Panc1 (cell line): ENCODE measurements at regions not wholly inside any gene's neighbourhood (a gene's known extent, or its start where the extent isn't known, plus 50 kb on each side); places are given as distances from the start of the nearest gene placed in this dataset.

ENCODE experiments used
- POLR2AphosphoS5 ChIP-seq: IDR thresholded peaks from 2 replicates; pipeline ENCODE4 v1.6.1; 2012; ENCODE audit warnings: mild to moderate bottlenecking, low read depth, low read length, moderate library complexity
- TCF7L2 ChIP-seq: IDR thresholded peaks from 2 replicates; pipeline ENCODE4 v1.6.1; 2011; ENCODE audit warnings: mild to moderate bottlenecking, low read depth, low read length, inconsistent platforms
- TF ChIP-seq, protein P1 (sequence below): fragments of 450-650 bp; IDR thresholded peaks from 2 replicates; pipeline ENCODE4 v1.5.1; 2017; ENCODE audit warnings: mild to moderate bottlenecking
- TF ChIP-seq, protein P2 (sequence below), 2 experiments: IDR thresholded peaks; 2 replicates each; pipeline ENCODE4 v1.6.1; 2011 to 2012; ENCODE audit warnings: low read depth in 2 of 2, control low read depth in 1 of 2, low read length in 1 of 2, mild to moderate bottlenecking in 1 of 2, moderate library complexity in 1 of 2; ENCODE audit not compliant: insufficient read depth in 1 of 2

DNA sequence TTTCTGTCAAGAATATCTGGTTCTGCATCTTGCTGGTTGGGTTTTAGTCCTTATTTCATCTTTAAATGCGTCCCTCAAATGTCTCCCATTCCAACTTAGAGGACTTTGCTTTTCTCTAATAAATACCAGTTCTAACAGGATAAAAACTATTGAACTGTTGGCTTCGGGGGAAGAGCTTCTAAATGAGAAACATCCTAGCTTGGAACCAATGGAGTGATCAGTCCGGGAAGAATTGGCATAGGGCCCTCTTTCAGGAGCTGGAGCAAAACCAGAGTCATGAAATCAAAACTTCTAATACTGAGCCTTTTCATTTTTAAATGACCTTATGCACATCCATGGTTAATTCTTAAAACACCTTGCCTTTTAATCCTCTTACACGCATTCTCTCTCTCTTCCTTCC is 401.6 kb upstream of the SMIM21 start:
- TF ChIP-seq, protein P1, sequence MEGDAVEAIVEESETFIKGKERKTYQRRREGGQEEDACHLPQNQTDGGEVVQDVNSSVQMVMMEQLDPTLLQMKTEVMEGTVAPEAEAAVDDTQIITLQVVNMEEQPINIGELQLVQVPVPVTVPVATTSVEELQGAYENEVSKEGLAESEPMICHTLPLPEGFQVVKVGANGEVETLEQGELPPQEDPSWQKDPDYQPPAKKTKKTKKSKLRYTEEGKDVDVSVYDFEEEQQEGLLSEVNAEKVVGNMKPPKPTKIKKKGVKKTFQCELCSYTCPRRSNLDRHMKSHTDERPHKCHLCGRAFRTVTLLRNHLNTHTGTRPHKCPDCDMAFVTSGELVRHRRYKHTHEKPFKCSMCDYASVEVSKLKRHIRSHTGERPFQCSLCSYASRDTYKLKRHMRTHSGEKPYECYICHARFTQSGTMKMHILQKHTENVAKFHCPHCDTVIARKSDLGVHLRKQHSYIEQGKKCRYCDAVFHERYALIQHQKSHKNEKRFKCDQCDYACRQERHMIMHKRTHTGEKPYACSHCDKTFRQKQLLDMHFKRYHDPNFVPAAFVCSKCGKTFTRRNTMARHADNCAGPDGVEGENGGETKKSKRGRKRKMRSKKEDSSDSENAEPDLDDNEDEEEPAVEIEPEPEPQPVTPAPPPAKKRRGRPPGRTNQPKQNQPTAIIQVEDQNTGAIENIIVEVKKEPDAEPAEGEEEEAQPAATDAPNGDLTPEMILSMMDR = no peak
- TF ChIP-seq POLR2AphosphoS5 (no peak), TCF7L2 (no peak)
- TF ChIP-seq, protein P2, sequence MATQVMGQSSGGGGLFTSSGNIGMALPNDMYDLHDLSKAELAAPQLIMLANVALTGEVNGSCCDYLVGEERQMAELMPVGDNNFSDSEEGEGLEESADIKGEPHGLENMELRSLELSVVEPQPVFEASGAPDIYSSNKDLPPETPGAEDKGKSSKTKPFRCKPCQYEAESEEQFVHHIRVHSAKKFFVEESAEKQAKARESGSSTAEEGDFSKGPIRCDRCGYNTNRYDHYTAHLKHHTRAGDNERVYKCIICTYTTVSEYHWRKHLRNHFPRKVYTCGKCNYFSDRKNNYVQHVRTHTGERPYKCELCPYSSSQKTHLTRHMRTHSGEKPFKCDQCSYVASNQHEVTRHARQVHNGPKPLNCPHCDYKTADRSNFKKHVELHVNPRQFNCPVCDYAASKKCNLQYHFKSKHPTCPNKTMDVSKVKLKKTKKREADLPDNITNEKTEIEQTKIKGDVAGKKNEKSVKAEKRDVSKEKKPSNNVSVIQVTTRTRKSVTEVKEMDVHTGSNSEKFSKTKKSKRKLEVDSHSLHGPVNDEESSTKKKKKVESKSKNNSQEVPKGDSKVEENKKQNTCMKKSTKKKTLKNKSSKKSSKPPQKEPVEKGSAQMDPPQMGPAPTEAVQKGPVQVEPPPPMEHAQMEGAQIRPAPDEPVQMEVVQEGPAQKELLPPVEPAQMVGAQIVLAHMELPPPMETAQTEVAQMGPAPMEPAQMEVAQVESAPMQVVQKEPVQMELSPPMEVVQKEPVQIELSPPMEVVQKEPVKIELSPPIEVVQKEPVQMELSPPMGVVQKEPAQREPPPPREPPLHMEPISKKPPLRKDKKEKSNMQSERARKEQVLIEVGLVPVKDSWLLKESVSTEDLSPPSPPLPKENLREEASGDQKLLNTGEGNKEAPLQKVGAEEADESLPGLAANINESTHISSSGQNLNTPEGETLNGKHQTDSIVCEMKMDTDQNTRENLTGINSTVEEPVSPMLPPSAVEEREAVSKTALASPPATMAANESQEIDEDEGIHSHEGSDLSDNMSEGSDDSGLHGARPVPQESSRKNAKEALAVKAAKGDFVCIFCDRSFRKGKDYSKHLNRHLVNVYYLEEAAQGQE (IDR thresholded peaks at IDR 0.05; ENCODE audit: insufficient read depth in 1 of 2, low read depth in 2 of 2, low read length in 1 of 2) = no peak
